GM12878 (cell line): ENCODE measurements at regions not wholly inside any gene's neighbourhood (a gene's known extent, or its start where the extent isn't known, plus 50 kb on each side); places are given as distances from the start of the nearest gene placed in this dataset.

Experiments
- ATAC-seq: fragments of 200-7000 bp; cut with Tn5 transposase; 3 replicates; pipeline ENCODE4 v1.9.1; 2020; ENCODE audit warnings: mild to moderate bottlenecking, moderate library complexity
- BruUV-seq: library from RNA; stranded (reverse); fragments of 400-500 nt; replicated peaks from 2 replicates; lab custom pipeline; 2021; lab: Mats Ljungman, UMichigan
- CTCF ChIA-PET: fragments of 300-600 bp; sonication (Branson Sonifier 250); formaldehyde crosslinking; extraction: SDS; loops from one replicate; lab custom pipeline; 2021; ENCODE audit warnings: inconsistent platforms; lab: Yijun Ruan, JAX
- POLR2A ChIA-PET: fragments of 350-600 bp; formaldehyde crosslinking; extraction: SDS; loops from one replicate; lab custom pipeline; 2021; ENCODE audit warnings: inconsistent platforms; lab: Charles Lee
- RAD21 ChIA-PET: fragments of 300-600 bp; sonication (Branson Sonifier 250); formaldehyde crosslinking; loops from one replicate; lab custom pipeline; 2023; ENCODE audit warnings: antibody characterized with exemption; ENCODE audit not compliant: unreplicated experiment; lab: Charles Lee
- SMC1A ChIA-PET: fragments of 300-600 bp; sonication (Branson Sonifier 250); formaldehyde crosslinking; loops from one replicate; lab custom pipeline; 2023; ENCODE audit not compliant: unreplicated experiment, uncharacterized antibody; lab: Charles Lee
- DNase-seq: peaks from one replicate; pipeline ENCODE4 v3.0.0-alpha.2; 2011; ENCODE audit warnings: low read depth, low spot score
- FAIRE-seq: peaks from 3 replicates; lab custom pipeline; 2011; peaks lifted over from hg19 to GRCh38; lab: Jason Lieb, UNC
- H2AFZ ChIP-seq: 2 replicates; pipeline ENCODE4 v1.6.0; 2011; ENCODE audit warnings: low read depth, low read length, control low read depth; ENCODE audit not compliant: control insufficient read depth
- H3K27ac ChIP-seq: 2 replicates; pipeline ENCODE4 v1.5.1; 2011; ENCODE audit warnings: control low read depth; ENCODE audit not compliant: control insufficient read depth, insufficient read depth
- H3K27me3 ChIP-seq, 2 experiments: replicated peaks in 1 of 2; 2 replicates each; pipeline versions ENCODE4 v1.6.0 to v1.6.1; 2011; ENCODE audit warnings: low read length in 1 of 2; ENCODE audit not compliant: control insufficient read depth in 2 of 2, insufficient read depth in 2 of 2
- H3K36me3 ChIP-seq, 2 experiments: 2 replicates each; pipeline ENCODE4 v1.5.1; 2011; ENCODE audit warnings: low read length in 1 of 2; ENCODE audit not compliant: control insufficient read depth in 2 of 2, insufficient read depth in 2 of 2
- H3K4me1 ChIP-seq: 2 replicates; pipeline ENCODE4 v1.6.1; 2011; ENCODE audit warnings: mild to moderate bottlenecking, low read length, moderate library complexity, mixed read lengths; ENCODE audit not compliant: control insufficient read depth, insufficient read depth
- H3K4me2 ChIP-seq: 2 replicates; pipeline ENCODE4 v1.6.0; 2011; ENCODE audit warnings: control low read depth; ENCODE audit not compliant: control insufficient read depth, insufficient read depth
- H3K4me3 ChIP-seq: fragments of 200-600 bp; sonication (generic); 2 replicates; pipeline ENCODE4 v1.5.1; 2016
- H3K79me2 ChIP-seq: 2 replicates; pipeline ENCODE4 v1.6.0; 2011; ENCODE audit warnings: low read length; ENCODE audit not compliant: control insufficient read depth, insufficient read depth
- H3K9ac ChIP-seq: 2 replicates; pipeline ENCODE4 v1.8.0; 2011; ENCODE audit warnings: low read length, control low read depth, mixed read lengths; ENCODE audit not compliant: control insufficient read depth, insufficient read depth
- H3K9me3 ChIP-seq: replicated peaks from 3 replicates; pipeline ENCODE4 v1.5.1; 2011; ENCODE audit warnings: mild to moderate bottlenecking, low read length; ENCODE audit not compliant: control insufficient read depth, insufficient read depth
- H4K20me1 ChIP-seq: 2 replicates; pipeline ENCODE4 v1.6.0; 2011; ENCODE audit not compliant: control insufficient read depth, insufficient read depth
- ATF3 ChIP-seq: IDR thresholded peaks from 2 replicates; pipeline ENCODE4 v1.6.1; 2011; ENCODE audit warnings: low read depth, mild to moderate bottlenecking, low read length, moderate library complexity, borderline replicate concordance; ENCODE audit errors: extremely low read depth
- EP300 ChIP-seq, 2 experiments: fragments of 150-350 bp in 1 of 2; IDR thresholded peaks; 2 replicates each; pipeline ENCODE4 v1.6.1; 2011 to 2012; ENCODE audit warnings: low read depth in 2 of 2, low read length in 2 of 2, borderline replicate concordance in 1 of 2, improper control_type of control experiment in 1 of 2, inconsistent platforms in 1 of 2; ENCODE audit not compliant: control insufficient read depth in 1 of 2
- FOXM1 ChIP-seq: IDR thresholded peaks from 2 replicates; pipeline ENCODE4 v1.6.1; 2012; ENCODE audit warnings: low read depth, mild to moderate bottlenecking, inconsistent platforms, low read length, moderate library complexity
- RCOR1 ChIP-seq: conservative IDR thresholded peaks from 2 replicates; pipeline ENCODE4 v1.6.1; 2012; ENCODE audit warnings: low read depth, low read length, improper control_type of control experiment
- REST ChIP-seq: IDR thresholded peaks from 2 replicates; pipeline ENCODE4 v1.6.1; 2012; ENCODE audit warnings: mild to moderate bottlenecking, low read depth, low read length
- SREBF2 ChIP-seq: IDR thresholded peaks from 2 replicates; pipeline ENCODE4 v1.6.1; 2012; ENCODE audit warnings: mild to moderate bottlenecking, low read length
- TARDBP ChIP-seq: IDR thresholded peaks from 2 replicates; pipeline ENCODE4 v1.6.1; 2016; ENCODE audit warnings: borderline replicate concordance
- TBL1XR1 ChIP-seq: IDR thresholded peaks from 2 replicates; pipeline ENCODE4 v1.6.1; 2012; ENCODE audit warnings: low read depth, low read length, improper control_type of control experiment
- WGBS: methylation state at CpG from one replicate; pipeline ENCODE4 v1.1.6; 2016; ENCODE audit warnings: low lambda C conversion rate; ENCODE audit not compliant: insufficient replicate concordance, insufficient coverage; ENCODE audit errors: missing lambda C conversion rate; 5-methylcytosine and 5-hydroxymethylcytosine counted together
- in situ Hi-C: fragments of 300-500 bp; cut with MboI; formaldehyde crosslinking; loops from 9 replicates; pipeline ENCODE4 v1.14.3; 2018; ENCODE audit warnings: mixed read lengths
- intact Hi-C: fragments of 100-400 bp; cut with micrococcal nuclease; formaldehyde crosslinking; loops from one replicate; pipeline ENCODE4 v1.14.2; 2022; ENCODE audit not compliant: unreplicated experiment

GRCh38 chr6:125667326-125667725 is 82.1 kb upstream of the HEY2 start (continued):
- no peak for TF ChIP-seq REST

- DNase-seq (no peak), ATAC-seq (no peak), FAIRE-seq (no peak)
- Histone ChIP-seq H3K4me1 (no peaks in the 10 kb centered on the region), H3K27ac (no peak overlapping the region), H2AFZ (no peak overlapping the region), H3K27me3 (no peaks in the 10 kb centered on the region; a peak in 2 of 4 replicates), H3K9ac (no peak overlapping the region), H3K36me3 (no peaks in the 10 kb centered on the region), H3K79me2 (no peaks in the 10 kb centered on the region), H3K4me2 (no peak overlapping the region), H3K4me3 (no peak overlapping the region), H4K20me1 (no peaks in the 10 kb centered on the region), H3K9me3 (no peaks in the 10 kb centered on the region)
- ChIA-PET POLR2A (no interaction called here), SMC1A (no interaction called here), CTCF (no interaction called here), RAD21 (no interaction called here)
- 46% methylated on average over 8 of the region's 8 CpGs for WGBS
- in situ Hi-C loops (no loop called here), intact Hi-C loops (no loop called here)
- TF ChIP-seq SREBF2 = no peak
- TF ChIP-seq ATF3 = no peak
- no peak for TF ChIP-seq TARDBP
- TF ChIP-seq RCOR1 = no peak
- TF ChIP-seq EP300 (IDR thresholded peaks at IDR 0.05; ENCODE audit: borderline replicate concordance in 1 of 2, control insufficient read depth in 1 of 2, low read depth in 2 of 2, low read length in 2 of 2) = no peak
- no peak for TF ChIP-seq TBL1XR1
- TF ChIP-seq FOXM1 = no peak
- no TSS peak for BruUV-seq
These were observed 81.4 kb upstream of the HEY2 start for GRCh38 chr6:125668071-125668470.
